ENCODE measurements at regions not wholly inside any gene's neighbourhood (a gene's known extent, or its start where the extent isn't known, plus 50 kb on each side); places are given as distances from the start of the nearest gene placed in this dataset.

- no peak for DNase-seq (ENCODE audit: low read depth in 2 of 2)
Measured at GRCh38 chr2:133942398-133942797, 311.5 kb upstream of the MGAT5 start.

GRCh38 chr2:133943108-133943507 is 310.8 kb upstream of the MGAT5 start:
- no peak for DNase-seq (ENCODE audit: low read depth in 2 of 2)

GRCh38 chr2:133945089-133945488 is 308.8 kb upstream of the MGAT5 start:
- DNase-seq (ENCODE audit: low read depth in 2 of 2): no peak

GRCh38 chr2:133947057-133947456 is 306.8 kb upstream of the MGAT5 start:
- DNase-seq (ENCODE audit: low read depth in 2 of 2): no peak

- DNase-seq (ENCODE audit: low read depth in 2 of 2): no peak
Measured at GRCh38 chr2:133948610-133949290, 305.1 kb upstream of the MGAT5 start.

- no peak for DNase-seq (ENCODE audit: low read depth in 2 of 2)
Measured at GRCh38 chr2:133949595-133949994, 304.3 kb upstream of the MGAT5 start.

GRCh38 chr2:133951209-133951608 is 302.7 kb upstream of the MGAT5 start:
- DNase-seq (ENCODE audit: low read depth in 2 of 2): no peak

GRCh38 chr2:133952420-133952819 is 301.5 kb upstream of the MGAT5 start:
- no peak for DNase-seq (ENCODE audit: low read depth in 2 of 2)

GRCh38 chr2:133952896-133953295 is 301.0 kb upstream of the MGAT5 start:
- DNase-seq (ENCODE audit: low read depth in 2 of 2): no peak

GRCh38 chr2:133953524-133953923 is 300.3 kb upstream of the MGAT5 start:
- no peak for DNase-seq (ENCODE audit: low read depth in 2 of 2)

GRCh38 chr2:133954636-133955035 is 299.2 kb upstream of the MGAT5 start:
- DNase-seq (ENCODE audit: low read depth in 2 of 2): no peak

- no peak for DNase-seq (ENCODE audit: low read depth in 2 of 2)
Measured at GRCh38 chr2:133955169-133955568, 298.7 kb upstream of the MGAT5 start.

GRCh38 chr2:133956434-133956935 is 297.4 kb upstream of the MGAT5 start:
- no peak for DNase-seq (ENCODE audit: low read depth in 2 of 2)

GRCh38 chr2:133957724-133958480 is 296.0 kb upstream of the MGAT5 start:
- DNase-seq (ENCODE audit: low read depth in 2 of 2): no peak

- no peak for DNase-seq (ENCODE audit: low read depth in 2 of 2)
Measured at GRCh38 chr2:133959066-133959465, 294.8 kb upstream of the MGAT5 start.

- no peak for DNase-seq (ENCODE audit: low read depth in 2 of 2)
Measured at GRCh38 chr2:133966720-133967304, 287.1 kb upstream of the MGAT5 start.

- DNase-seq (ENCODE audit: low read depth in 2 of 2): no peak
Measured at GRCh38 chr2:133967326-133967725, 286.5 kb upstream of the MGAT5 start.

- no peak for DNase-seq (ENCODE audit: low read depth in 2 of 2)
Measured at GRCh38 chr2:133968446-133968845, 285.4 kb upstream of the MGAT5 start.

GRCh38 chr2:133970641-133971040 is 283.2 kb upstream of the MGAT5 start:
- DNase-seq (ENCODE audit: low read depth in 2 of 2): no peak

GRCh38 chr2:133972297-133972696 is 281.6 kb upstream of the MGAT5 start:
- DNase-seq (ENCODE audit: low read depth in 2 of 2): no peak

GRCh38 chr2:133972786-133973185 is 281.1 kb upstream of the MGAT5 start:
- no peak for DNase-seq (ENCODE audit: low read depth in 2 of 2)

- no peak for DNase-seq (ENCODE audit: low read depth in 2 of 2)
Measured at GRCh38 chr2:133974353-133974752, 279.5 kb upstream of the MGAT5 start.

- no peak for DNase-seq (ENCODE audit: low read depth in 2 of 2)
Measured at GRCh38 chr2:133975135-133975534, 278.7 kb upstream of the MGAT5 start.

All from stimulated activated CD8-positive, alpha-beta memory T cell treated with anti-CD3 and anti-CD28 coated beads, Interleukin-15, amount 100 ng/mL, for 4 hours (primary cell).